DMS153 (cell line): ENCODE measurements at regions not wholly inside any gene's neighbourhood (a gene's known extent, or its start where the extent isn't known, plus 50 kb on each side); places are given as distances from the start of the nearest gene placed in this dataset.

ENCODE experiments used
- DNase-seq: peaks from one replicate; lab custom pipeline; 2025; lab: John Stamatoyannopoulos, UW

DNA sequence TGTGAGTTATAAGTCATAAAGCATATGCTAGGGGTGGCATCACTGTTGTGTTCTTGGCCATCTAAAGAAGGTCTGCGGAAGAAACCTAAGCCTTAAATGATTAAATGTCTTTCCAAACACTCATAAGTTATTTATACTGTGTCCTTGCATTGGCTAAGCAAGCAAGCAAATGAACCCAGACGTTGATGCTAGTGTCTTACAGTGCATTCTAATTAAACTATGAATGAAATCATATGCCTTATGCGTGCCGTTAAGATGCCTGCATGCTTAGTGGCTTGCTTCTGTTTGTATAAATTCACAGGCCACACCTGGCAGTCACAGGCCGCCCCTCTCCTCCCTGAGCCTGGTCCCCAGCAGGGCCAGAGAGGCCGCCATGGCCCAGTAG, 49.9 kb downstream of the RIN2 start:
- no peak for DNase-seq

DNA sequence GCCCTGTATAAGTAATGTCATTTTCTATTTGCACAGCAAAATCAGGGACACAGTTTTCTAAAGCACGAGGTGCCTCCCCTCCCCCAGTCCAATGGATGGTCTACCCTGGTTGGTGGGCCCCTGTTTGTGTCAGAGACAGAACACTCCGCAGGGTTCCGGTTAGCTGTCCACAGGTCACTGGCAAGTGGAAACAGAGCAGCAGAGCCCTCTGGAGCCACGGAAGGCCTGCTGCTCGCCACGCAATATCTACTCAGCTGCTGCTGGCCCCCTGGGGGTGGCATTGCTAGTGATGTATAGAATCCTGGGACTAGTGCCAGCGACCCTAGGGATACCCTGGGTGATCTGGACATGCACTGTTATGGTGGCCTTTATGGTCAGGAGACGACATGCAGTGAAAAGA, 50.4 kb downstream of the RIN2 start:
- no peak for DNase-seq

- DNase-seq, result no peak
These were observed 51.4 kb downstream of the RIN2 start for GRCh38 chr20:19809505-19809904.

GRCh38 chr20:19811231-19811630, 53.2 kb downstream of the RIN2 start:
- no peak for DNase-seq

DNA sequence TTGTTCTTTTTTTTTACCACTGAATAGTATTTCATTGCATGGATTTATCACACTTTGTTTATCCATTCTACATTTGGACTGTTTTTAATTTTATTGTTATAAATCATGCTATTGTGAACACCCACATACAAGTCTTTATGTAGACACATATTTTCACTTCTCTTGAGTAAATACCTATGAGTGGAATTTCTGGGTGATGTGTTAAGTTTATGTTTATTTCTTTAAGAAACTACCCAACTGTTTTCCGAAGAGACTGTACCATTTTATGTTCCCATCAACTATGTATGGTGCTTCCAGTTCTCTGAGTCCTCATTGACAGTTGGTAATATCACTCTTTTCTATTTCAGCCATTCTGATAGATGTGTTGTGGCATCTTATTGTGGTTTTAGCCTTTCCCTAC, 54.0 kb downstream of the RIN2 start:
- DNase-seq, result no peak

DNA sequence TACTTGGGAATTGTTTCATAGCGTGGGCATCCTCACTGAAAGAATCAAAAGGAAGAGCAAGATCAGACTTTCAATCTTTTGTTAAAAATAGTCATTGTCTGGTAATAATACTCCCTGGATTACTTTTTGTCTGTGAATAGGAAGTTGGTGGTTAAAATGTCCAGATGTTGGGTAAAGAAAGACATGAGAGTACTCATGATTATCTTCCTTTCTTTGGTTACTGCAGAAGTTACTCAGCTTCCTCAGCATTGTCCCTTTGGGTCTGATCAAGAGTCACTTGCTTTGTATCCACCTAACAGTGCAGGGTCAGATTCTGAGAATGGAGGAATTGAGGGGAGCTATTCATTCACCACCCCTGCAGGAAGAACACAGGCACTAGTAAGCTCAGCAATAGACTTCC, 54.6 kb downstream of the RIN2 start:
- no peak for DNase-seq

GRCh38 chr20:19813846-19814640, 56.0 kb downstream of the RIN2 start:
- DNase-seq, result no peak

GRCh38 chr20:19815553-19815991, 57.5 kb downstream of the RIN2 start:
- no peak for DNase-seq

DNA sequence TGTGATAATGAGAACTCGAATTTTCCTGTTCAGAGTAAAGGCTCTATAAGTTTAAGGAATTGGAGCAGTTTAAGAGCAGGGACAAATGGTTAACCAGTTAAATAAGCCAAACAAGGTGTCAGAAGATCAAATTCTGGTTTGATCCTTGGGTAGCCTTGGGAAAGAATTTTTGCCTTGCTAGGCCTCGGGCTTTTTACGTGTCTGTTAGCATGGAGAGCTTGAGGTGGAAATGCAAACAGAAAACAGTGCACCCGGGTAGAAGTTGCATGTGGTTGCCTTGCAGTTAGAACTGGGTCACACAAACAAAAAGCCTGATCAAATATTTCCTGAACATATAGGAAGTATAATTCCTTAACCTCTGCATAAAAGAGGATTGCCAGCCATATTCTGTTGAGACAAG, 58.3 kb downstream of the RIN2 start:
- DNase-seq, result no peak

GRCh38 chr20:19817017-19817416, 59.0 kb downstream of the RIN2 start:
- no peak for DNase-seq

GRCh38 chr20:19819149-19819548, 61.1 kb downstream of the RIN2 start:
- no peak for DNase-seq

GRCh38 chr20:19820555-19821211, 62.6 kb downstream of the RIN2 start:
- DNase-seq, result no peak

GRCh38 chr20:19821606-19822005, 63.5 kb downstream of the RIN2 start:
- no peak for DNase-seq

DNA sequence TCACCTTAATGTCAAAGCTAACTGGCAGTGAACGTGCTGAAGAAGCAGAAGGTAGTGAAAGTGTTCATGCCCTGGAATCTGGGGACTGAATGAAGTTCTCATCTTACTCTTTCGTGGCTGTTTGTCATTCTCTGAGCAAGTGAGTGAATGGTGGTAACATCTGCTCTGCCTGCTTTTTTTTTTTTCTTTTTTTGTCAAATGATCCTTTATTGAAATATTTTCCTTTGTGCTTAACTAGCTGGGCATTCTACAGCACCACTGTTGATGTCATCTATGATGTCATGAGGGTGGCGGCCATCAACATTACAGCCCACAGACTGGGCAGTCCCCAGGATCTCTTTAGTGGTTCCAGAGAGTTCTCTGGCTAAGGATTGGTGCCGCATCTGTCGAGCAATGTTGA, 65.2 kb downstream of the RIN2 start:
- DNase-seq, result no peak

GRCh38 chr20:19823971-19824370, 65.9 kb downstream of the RIN2 start:
- no peak for DNase-seq

DNA sequence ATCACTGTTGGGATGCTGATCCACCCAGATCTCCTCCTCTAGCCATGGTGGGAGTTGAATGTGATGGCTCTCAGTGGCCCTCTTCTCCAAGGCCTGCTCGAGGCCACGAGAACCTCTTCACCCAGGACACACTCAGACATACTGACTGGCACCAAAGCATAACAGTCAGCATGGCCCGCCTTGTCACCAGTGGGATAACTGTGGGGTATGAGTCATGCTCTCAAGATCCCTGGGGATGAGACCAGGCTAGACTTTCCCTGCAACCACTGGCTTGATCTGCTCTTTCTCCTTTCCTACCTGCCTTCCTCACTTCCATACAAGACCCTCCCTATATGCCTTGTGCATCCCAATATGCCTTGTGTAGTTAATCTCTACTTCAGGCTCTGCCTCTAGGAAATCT, 66.8 kb downstream of the RIN2 start:
- no peak for DNase-seq

GRCh38 chr20:19826179-19826914, 68.3 kb downstream of the RIN2 start:
- DNase-seq, result no peak

DNA sequence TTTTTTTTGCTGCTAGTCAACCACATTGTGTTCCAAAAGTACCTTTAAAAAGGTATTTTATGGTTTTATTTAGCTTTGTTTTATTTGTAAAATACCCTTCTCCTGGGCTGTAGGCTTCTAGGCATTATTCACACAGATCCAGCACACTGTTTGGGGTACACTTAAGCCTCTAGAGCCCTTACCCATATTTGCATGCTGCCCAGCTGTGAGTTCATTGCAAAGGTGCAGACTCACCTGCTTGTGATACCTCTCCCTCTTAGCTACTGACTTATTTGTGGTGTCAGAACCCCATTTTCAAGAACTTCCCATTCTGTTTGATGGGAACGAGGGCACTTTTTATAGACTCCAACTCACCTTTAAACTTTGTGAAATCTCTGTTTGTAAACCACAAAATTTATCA, 69.8 kb downstream of the RIN2 start:
- DNase-seq, result no peak

DNA sequence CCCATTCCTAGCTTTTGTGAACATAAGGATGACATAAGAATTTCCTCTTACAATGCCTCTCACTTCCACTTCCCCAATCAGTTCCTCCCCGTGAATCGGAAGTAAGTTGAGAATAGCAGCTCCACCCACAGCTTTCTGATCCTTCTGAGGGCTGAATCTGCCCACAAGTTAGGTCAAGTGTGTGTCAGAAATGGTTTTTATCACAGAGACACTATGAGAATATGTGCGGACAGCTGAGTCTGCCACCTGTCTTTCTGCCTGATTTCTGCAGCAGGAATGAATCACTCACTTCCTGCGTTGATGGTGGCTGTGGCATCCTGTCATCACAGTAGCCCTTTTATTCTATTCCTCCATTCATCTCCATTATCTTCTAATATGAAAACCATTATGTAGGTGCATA, 70.2 kb downstream of the RIN2 start:
- DNase-seq, result peak; percentile 16

- no peak for DNase-seq
These were observed 72.2 kb downstream of the RIN2 start for GRCh38 chr20:19830211-19830785.

- DNase-seq, result no peak
These were observed 74.8 kb downstream of the RIN2 start for GRCh38 chr20:19832875-19833274.

DNA sequence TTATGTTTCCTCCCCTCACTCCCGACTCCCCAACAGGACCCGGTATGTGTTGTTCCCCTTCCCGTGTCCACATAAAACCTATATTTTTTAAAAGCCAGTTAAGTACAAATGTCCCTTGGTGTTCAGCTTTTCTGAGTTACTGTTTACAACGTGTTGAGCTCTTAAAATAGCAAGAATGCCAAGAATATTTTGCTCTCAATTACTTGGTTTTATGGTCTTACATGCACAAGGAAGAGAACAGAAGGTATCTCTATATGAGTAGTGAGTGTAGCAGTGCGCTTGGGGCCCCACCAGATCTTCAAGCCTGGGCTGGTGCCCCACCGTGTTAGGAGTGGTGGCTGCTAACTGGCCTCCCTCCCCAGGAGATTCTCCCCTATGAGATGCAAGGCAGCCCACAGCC, 75.3 kb downstream of the RIN2 start:
- no peak for DNase-seq

GRCh38 chr20:19834287-19834686, 76.2 kb downstream of the RIN2 start:
- DNase-seq, result no peak
